Esophagus muscularis mucosa (tissue), 4 donors: ENCODE measurements at regions not wholly inside any gene's neighbourhood (a gene's known extent, or its start where the extent isn't known, plus 50 kb on each side); places are given as distances from the start of the nearest gene placed in this dataset.
A peak's percentile ranks its signal among the peaks of the same experiment; 100 is the strongest.

ENCODE experiments used
- DNase-seq: peaks from one replicate; pipeline ENCODE4 v3.0.0-alpha.2; 2017; ENCODE audit errors: extremely low spot score
- H3K27ac ChIP-seq, 4 donors: fragments of 200-600 bp; sonication (generic); replicated peaks in 1 of 4; 1 replicate in 3 of 4; 2 replicates in 1 of 4; pipeline ENCODE4 v1.5.1; 2016 to 2019; ENCODE audit warnings: mild to moderate bottlenecking in 1 of 4
- H3K27me3 ChIP-seq, 4 donors: fragments of 200-600 bp; sonication (generic); one replicate each; pipeline versions ENCODE4 v1.5.1 to v1.6.0; 2016 to 2019
- H3K36me3 ChIP-seq, 4 donors: fragments of 200-600 bp; sonication (generic); one replicate each; pipeline ENCODE4 v1.5.1; 2016 to 2019
- H3K4me1 ChIP-seq, 4 donors: fragments of 200-600 bp; sonication (generic); one replicate each; pipeline ENCODE4 v1.5.1; 2016 to 2019
- H3K4me3 ChIP-seq, 4 donors: fragments of 200-600 bp; sonication (generic); 1 replicate in 2 of 4; 2 replicates in 2 of 4; pipeline ENCODE4 v1.5.1; 2016 to 2019; ENCODE audit warnings: mild to moderate bottlenecking in 4 of 4, moderate library complexity in 1 of 4
- H3K9me3 ChIP-seq, 4 donors: fragments of 200-600 bp; sonication (generic); 1 replicate in 3 of 4; 2 replicates in 1 of 4; pipeline ENCODE4 v1.5.1; 2016 to 2019
- EP300 ChIP-seq: sonication (generic); formaldehyde crosslinking; IDR thresholded peaks from one replicate; pipeline ENCODE4 v1.6.1; 2017; ENCODE audit warnings: antibody characterized with exemption
- POLR2A ChIP-seq: fragments of 450-650 bp; IDR thresholded peaks from one replicate; pipeline ENCODE4 v1.6.1; 2017; ENCODE audit warnings: antibody characterized with exemption, moderate library complexity, mild to moderate bottlenecking, low read depth
- POLR2AphosphoS5 ChIP-seq, 2 donors: sonication (generic); formaldehyde crosslinking; IDR thresholded peaks; one replicate each; pipeline ENCODE4 v1.6.1; 2017; ENCODE audit warnings: antibody characterized with exemption in 2 of 2
- WGBS: methylation state at CpG from one replicate; pipeline ENCODE4 v1.1.5; 2018; 5-methylcytosine and 5-hydroxymethylcytosine counted together
- intact Hi-C: fragments of 100-400 bp; cut with DNase I; formaldehyde crosslinking; loops from one replicate; pipeline ENCODE4 v1.15.1; 2023
- TF ChIP-seq, protein P1 (sequence below), 3 experiments: fragments of 200-600 bp in 2 of 3; fragments of 450-650 bp in 1 of 3; sonication (generic) in 2 of 3; IDR thresholded peaks; one replicate each; pipeline ENCODE4 v1.5.1; 2017 to 2019; ENCODE audit warnings: antibody characterized with exemption in 3 of 3, mild to moderate bottlenecking in 2 of 3, moderate library complexity in 1 of 3

DNA sequence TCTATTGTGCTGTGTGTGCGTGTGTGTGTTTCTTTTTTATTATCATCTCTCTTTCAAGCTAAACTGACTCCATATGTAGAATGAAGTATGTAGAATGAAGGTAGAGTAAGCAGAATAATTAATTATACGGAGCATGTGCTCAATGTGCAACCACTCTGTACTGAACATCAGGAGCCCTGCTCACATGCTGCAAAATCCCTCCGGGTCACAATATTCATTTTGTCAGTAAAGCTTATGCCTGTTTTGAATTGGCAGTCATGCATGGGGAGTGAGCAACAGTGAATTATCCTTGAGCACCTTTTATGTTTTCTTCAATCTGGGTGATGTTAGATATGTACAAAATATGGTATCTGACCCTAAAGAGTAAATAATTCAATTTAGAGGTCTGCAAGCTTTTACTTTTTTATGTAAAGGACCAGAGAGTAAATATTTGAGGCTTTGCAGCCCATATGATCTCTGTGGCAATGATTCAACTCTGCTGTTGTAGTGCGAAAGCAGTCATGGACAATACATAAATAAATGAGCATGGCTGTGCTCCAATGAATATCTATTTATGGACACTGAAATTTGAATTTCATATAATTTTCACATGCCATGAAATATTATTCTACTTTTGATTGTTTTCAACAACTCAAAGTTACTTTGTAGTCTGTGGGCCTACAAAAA, 199.9 kb downstream of the VGLL3 start:
- TF ChIP-seq POLR2AphosphoS5 (IDR thresholded peaks at IDR 0.05) (no peak), EP300 (no peak), POLR2A (no peak)
- TF ChIP-seq, protein P1, sequence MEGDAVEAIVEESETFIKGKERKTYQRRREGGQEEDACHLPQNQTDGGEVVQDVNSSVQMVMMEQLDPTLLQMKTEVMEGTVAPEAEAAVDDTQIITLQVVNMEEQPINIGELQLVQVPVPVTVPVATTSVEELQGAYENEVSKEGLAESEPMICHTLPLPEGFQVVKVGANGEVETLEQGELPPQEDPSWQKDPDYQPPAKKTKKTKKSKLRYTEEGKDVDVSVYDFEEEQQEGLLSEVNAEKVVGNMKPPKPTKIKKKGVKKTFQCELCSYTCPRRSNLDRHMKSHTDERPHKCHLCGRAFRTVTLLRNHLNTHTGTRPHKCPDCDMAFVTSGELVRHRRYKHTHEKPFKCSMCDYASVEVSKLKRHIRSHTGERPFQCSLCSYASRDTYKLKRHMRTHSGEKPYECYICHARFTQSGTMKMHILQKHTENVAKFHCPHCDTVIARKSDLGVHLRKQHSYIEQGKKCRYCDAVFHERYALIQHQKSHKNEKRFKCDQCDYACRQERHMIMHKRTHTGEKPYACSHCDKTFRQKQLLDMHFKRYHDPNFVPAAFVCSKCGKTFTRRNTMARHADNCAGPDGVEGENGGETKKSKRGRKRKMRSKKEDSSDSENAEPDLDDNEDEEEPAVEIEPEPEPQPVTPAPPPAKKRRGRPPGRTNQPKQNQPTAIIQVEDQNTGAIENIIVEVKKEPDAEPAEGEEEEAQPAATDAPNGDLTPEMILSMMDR (IDR thresholded peaks at IDR 0.05): no peak
- H3K4me1 ChIP-seq: peaks cover 5 to 21% (median 13%) of the 10 kb centered on the region in 4 donors
- H3K27ac ChIP-seq: no peak overlapping the region
- no peak for DNase-seq
- no peak overlapping the region for H3K4me3 ChIP-seq
- H3K27me3 ChIP-seq: no peaks in the 10 kb centered on the region
- 93% methylated on average over 4 of the region's 4 CpGs for WGBS
- intact Hi-C loops: no loop called here
- H3K36me3 ChIP-seq: no peaks in the 10 kb centered on the region
- no peaks in the 10 kb centered on the region for H3K9me3 ChIP-seq

DNA sequence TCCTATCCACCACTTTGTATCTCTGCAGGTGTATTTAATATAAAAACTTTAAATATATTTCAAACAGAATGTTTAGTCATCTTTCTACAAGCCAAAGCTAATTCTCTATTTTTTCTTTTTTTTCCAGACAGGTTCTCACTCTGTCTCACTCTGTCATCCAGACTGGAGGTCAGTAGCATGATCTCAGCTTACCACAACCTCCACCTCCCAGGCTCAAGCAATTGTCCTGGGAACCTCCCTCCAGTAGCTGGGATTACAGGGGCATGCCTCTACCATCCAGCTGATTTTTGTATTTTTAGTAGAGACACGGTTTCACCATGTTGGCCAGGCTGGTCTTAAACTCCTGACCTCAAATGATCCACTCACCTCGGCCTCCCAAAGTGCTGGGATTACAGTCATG, 202.6 kb downstream of the VGLL3 start:
- intact Hi-C loops: loop anchor here (5.0 to 10.0 kb wide), 2 partner anchors 206 to 299 kb away; partner anchors contain the start of gene VGLL3
- H3K27me3 ChIP-seq: no peaks in the 10 kb centered on the region
- TF ChIP-seq POLR2AphosphoS5 (IDR thresholded peaks at IDR 0.05) (no peak), EP300 (no peak), POLR2A (no peak)
- TF ChIP-seq, protein P1 (IDR thresholded peaks at IDR 0.05): no peak
- H3K4me3 ChIP-seq: no peak overlapping the region
- H3K4me1 ChIP-seq: peaks cover 0 to 4% (median 1%) of the 10 kb centered on the region in 4 donors
- DNase-seq: no peak
- H3K9me3 ChIP-seq: no peaks in the 10 kb centered on the region
- H3K27ac ChIP-seq: no peak overlapping the region
- H3K36me3 ChIP-seq: no peaks in the 10 kb centered on the region
- WGBS: 80% methylated on average over 2 of the region's 2 CpGs

DNA sequence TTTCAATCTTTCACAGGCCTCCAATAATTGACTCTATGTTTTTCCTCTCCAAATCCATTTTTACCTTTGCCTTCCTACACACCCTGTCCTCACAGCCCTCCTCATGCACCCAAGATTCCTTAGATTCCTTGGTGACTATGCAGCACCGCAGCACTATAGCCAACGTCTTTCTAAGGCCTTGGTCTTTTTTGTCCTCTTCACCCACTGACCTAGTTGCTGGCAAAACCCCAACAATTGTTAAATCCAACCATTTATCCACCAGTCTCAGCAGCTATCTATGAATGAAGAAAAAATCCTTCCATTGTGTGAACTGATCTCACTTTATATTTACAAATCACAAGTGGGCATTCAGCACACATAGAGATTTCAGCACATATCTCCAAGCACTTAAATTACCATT, 203.9 kb downstream of the VGLL3 start:
- intact Hi-C loops: loop anchor here (5.0 to 10.0 kb wide), 2 partner anchors 208 to 300 kb away; partner anchors contain the start of gene VGLL3
- no peak overlapping the region for H3K27ac ChIP-seq
- 56% methylated on average over 2 of the region's 2 CpGs for WGBS

DNA sequence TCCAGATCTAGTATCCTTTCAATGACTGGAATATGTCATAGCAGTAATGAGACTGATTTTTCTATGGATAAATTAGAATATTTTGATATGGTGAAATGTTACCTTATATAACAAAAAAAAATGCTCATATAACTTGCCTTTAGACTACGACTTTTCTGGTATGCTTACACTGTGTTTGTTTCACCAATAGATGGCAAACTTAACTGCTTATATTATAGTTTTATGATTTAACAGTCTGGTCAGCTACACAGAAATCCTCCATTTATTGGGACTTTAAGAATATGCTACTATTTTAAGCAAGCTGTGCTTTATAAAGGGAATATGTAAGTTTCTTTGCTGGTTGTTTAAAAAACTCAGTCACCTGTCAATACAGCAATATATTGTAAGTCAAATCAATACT, 205.6 kb downstream of the VGLL3 start:
- no peak overlapping the region for H3K4me3 ChIP-seq
- DNase-seq: no peak
- WGBS: 35% methylated on average over 1 of the region's 1 CpG
- no peaks in the 10 kb centered on the region for H3K9me3 ChIP-seq
- no peak for TF ChIP-seq POLR2A
- TF ChIP-seq, protein P1 (IDR thresholded peaks at IDR 0.05): peak; percentile 18 to 36 (median 22)
- no peak overlapping the region for H3K27ac ChIP-seq
- no peaks in the 10 kb centered on the region for H3K27me3 ChIP-seq
- no peaks in the 10 kb centered on the region for H3K36me3 ChIP-seq
- intact Hi-C loops: loop anchor here (5.0 to 10.0 kb wide), 2 partner anchors 209 to 302 kb away; partner anchors contain the start of gene VGLL3
- H3K4me1 ChIP-seq: no peaks in the 10 kb centered on the region

More for the DNA sequence above, 203.9 kb downstream of the VGLL3 start:
- no peak overlapping the region for H3K4me3 ChIP-seq
- no peaks in the 10 kb centered on the region for H3K4me1 ChIP-seq
- H3K27me3 ChIP-seq: no peaks in the 10 kb centered on the region
- H3K36me3 ChIP-seq: no peaks in the 10 kb centered on the region
- TF ChIP-seq POLR2A (no peak), POLR2AphosphoS5 (IDR thresholded peaks at IDR 0.05) (no peak), EP300 (no peak)
- TF ChIP-seq, protein P1 (IDR thresholded peaks at IDR 0.05): no peak
- no peak for DNase-seq
- H3K9me3 ChIP-seq: no peaks in the 10 kb centered on the region

DNA sequence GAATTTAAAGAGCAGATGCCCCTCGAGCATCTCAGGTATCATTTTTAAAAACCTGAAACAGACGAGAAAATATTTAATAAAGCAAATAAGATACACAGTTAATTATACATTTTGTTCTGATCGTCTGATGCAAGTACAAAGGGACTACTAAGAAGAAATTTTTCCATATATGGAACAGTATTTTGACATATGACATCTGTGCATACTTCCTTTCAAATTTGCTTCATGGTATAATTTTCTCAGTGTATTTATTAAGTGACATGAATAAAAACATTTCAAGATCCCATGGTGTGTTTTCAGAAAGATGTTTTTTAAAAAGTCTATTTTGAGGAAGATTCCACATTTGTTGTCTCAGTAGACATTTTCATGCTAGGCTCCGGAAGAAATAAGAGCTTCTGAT, 208.1 kb downstream of the VGLL3 start:
- TF ChIP-seq POLR2AphosphoS5 (IDR thresholded peaks at IDR 0.05) (no peak), EP300 (no peak), POLR2A (no peak)
- TF ChIP-seq, protein P1 (IDR thresholded peaks at IDR 0.05): no peak
- WGBS: 42% methylated on average over 4 of the region's 4 CpGs
- H3K27me3 ChIP-seq: no peaks in the 10 kb centered on the region
- peak overlapping the region in 1 of 4 donors; percentile 3 for H3K27ac ChIP-seq
- intact Hi-C loops: loop anchor here (10.0 kb wide), 1 partner anchor 212 kb away; the partner anchor contains the start of gene VGLL3
- DNase-seq: no peak
- H3K4me3 ChIP-seq: no peak overlapping the region
- no peaks in the 10 kb centered on the region for H3K9me3 ChIP-seq
- H3K4me1 ChIP-seq: no peaks in the 10 kb centered on the region
- no peaks in the 10 kb centered on the region for H3K36me3 ChIP-seq
